ENCODE measurements at regions not wholly inside any gene's neighbourhood (a gene's known extent, or its start where the extent isn't known, plus 50 kb on each side); places are given as distances from the start of the nearest gene placed in this dataset.

- Histone ChIP-seq H2AFZ (ENCODE audit: low read length, unreplicated experiment) (no peak overlapping the region), H3K27me3 (ENCODE audit: insufficient read depth, low read length) (no peaks in the 10 kb centered on the region), H3K27ac (ENCODE audit: low read depth, low read length) (no peak overlapping the region), H3K36me3 (ENCODE audit: insufficient read depth, low read length) (no peaks in the 10 kb centered on the region), H3K79me2 (ENCODE audit: control insufficient read depth, insufficient read depth, low read length, unreplicated experiment) (no peaks in the 10 kb centered on the region), H3K4me3 (ENCODE audit: low read depth, low read length) (no peak overlapping the region), H3K4me1 (ENCODE audit: control insufficient read depth, insufficient read depth, low read length, unreplicated experiment) (no peaks in the 10 kb centered on the region)
Observed at GRCh38 chr5:105565531-105565930, 2002.9 kb upstream of the NUDT12 start.

GRCh38 chr5:105563842-105564241 is 2001.3 kb upstream of the NUDT12 start:
- H3K27me3 ChIP-seq (ENCODE audit: insufficient read depth, low read length) = no peaks in the 10 kb centered on the region
- H3K36me3 ChIP-seq (ENCODE audit: insufficient read depth, low read length) = no peaks in the 10 kb centered on the region
- H3K4me3 ChIP-seq (ENCODE audit: low read depth, low read length) = no peak overlapping the region
- no peaks in the 10 kb centered on the region for H3K79me2 ChIP-seq (ENCODE audit: control insufficient read depth, insufficient read depth, low read length, unreplicated experiment)
- H3K4me1 ChIP-seq (ENCODE audit: control insufficient read depth, insufficient read depth, low read length, unreplicated experiment) = no peaks in the 10 kb centered on the region
- no peak overlapping the region for H2AFZ ChIP-seq (ENCODE audit: low read length, unreplicated experiment)
- no peak overlapping the region for H3K27ac ChIP-seq (ENCODE audit: low read depth, low read length)

GRCh38 chr5:105554568-105555169 is 1992.1 kb upstream of the NUDT12 start:
- Histone ChIP-seq H3K36me3 (ENCODE audit: insufficient read depth, low read length) (no peaks in the 10 kb centered on the region), H3K27me3 (ENCODE audit: insufficient read depth, low read length) (no peaks in the 10 kb centered on the region), H3K79me2 (ENCODE audit: control insufficient read depth, insufficient read depth, low read length, unreplicated experiment) (no peaks in the 10 kb centered on the region), H3K4me1 (ENCODE audit: control insufficient read depth, insufficient read depth, low read length, unreplicated experiment) (no peaks in the 10 kb centered on the region), H3K4me3 (ENCODE audit: low read depth, low read length) (no peak overlapping the region), H3K27ac (ENCODE audit: low read depth, low read length) (no peak overlapping the region), H2AFZ (ENCODE audit: low read length, unreplicated experiment) (no peak overlapping the region)

DNA sequence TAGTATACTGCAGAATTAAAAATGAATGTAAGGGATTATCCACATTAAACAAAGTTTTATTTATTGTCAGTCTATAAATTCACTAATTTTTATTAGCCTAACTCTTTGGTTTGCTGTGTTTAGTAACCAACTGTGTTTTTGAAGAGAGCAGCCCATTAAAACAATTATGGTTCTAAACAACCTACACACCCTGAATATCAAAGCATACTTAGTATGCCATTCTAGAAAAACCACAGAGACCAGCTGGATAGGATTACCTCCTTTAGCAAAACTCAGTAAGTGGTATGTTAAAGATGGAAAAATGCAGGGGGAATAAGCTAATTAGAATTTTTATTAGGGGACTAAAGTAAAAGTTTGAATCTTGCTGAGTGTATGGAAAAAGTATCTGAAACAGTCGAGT is 1981.7 kb upstream of the NUDT12 start:
- Histone ChIP-seq H2AFZ (ENCODE audit: low read length, unreplicated experiment) (no peak overlapping the region), H3K4me1 (ENCODE audit: control insufficient read depth, insufficient read depth, low read length, unreplicated experiment) (no peaks in the 10 kb centered on the region), H3K27ac (ENCODE audit: low read depth, low read length) (no peak overlapping the region), H3K27me3 (ENCODE audit: insufficient read depth, low read length) (no peaks in the 10 kb centered on the region), H3K4me3 (ENCODE audit: low read depth, low read length) (no peak overlapping the region), H3K79me2 (ENCODE audit: control insufficient read depth, insufficient read depth, low read length, unreplicated experiment) (no peaks in the 10 kb centered on the region), H3K36me3 (ENCODE audit: insufficient read depth, low read length) (no peaks in the 10 kb centered on the region)

DNA sequence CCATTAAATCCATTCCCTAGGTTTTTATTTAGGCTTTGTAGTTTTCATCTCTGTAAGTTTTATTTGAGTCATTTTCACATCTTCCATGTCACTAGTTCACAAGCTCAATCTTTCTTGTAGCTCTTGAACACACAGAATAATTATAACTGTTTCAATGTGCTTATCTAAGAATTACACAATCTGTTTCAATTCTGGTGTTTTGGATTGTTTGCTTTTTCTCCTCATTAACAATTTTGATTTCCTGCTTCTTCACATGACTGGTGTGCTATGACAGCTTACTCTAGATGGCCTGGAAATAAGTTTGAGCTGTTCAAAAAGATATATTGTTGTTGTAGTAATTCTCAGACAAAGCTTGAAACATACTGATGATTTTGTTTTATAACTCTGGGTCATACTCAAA is 1974.1 kb upstream of the NUDT12 start:
- H3K79me2 ChIP-seq (ENCODE audit: control insufficient read depth, insufficient read depth, low read length, unreplicated experiment) = no peaks in the 10 kb centered on the region
- no peaks in the 10 kb centered on the region for H3K36me3 ChIP-seq (ENCODE audit: insufficient read depth, low read length)
- H3K4me1 ChIP-seq (ENCODE audit: control insufficient read depth, insufficient read depth, low read length, unreplicated experiment) = no peaks in the 10 kb centered on the region
- H3K4me3 ChIP-seq (ENCODE audit: low read depth, low read length) = no peak overlapping the region
- H2AFZ ChIP-seq (ENCODE audit: low read length, unreplicated experiment) = no peak overlapping the region
- no peaks in the 10 kb centered on the region for H3K27me3 ChIP-seq (ENCODE audit: insufficient read depth, low read length)
- H3K27ac ChIP-seq (ENCODE audit: low read depth, low read length) = no peak overlapping the region

DNA sequence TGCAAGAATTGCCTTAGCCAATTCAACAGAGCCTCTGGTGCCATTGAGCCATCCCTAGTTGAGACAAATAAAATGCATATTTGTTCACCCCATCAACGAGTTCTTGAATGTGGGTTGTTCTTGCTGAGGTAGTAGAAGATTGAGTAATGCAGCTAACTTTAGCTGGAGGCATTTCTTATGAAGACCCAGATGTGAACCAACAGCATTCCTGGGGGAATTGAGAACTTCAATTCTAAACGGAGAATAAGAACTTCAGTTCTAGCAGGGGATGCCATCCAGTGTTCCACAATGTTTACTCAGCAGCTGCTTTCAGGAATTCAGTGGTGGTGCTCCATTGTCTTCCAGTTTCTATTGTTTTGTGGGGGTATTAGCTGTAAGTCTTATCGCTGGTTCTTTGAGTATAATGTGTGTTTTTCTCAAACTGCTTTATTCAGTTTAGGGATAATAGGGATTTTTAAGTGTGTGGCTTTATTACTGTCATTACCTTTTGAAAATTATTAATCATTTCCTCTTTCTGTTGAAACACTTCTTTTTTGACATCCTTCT is 1968.2 kb upstream of the NUDT12 start:
- Histone ChIP-seq H3K79me2 (ENCODE audit: control insufficient read depth, insufficient read depth, low read length, unreplicated experiment) (no peaks in the 10 kb centered on the region), H2AFZ (ENCODE audit: low read length, unreplicated experiment) (no peak overlapping the region), H3K36me3 (ENCODE audit: insufficient read depth, low read length) (no peaks in the 10 kb centered on the region), H3K27me3 (ENCODE audit: insufficient read depth, low read length) (no peaks in the 10 kb centered on the region), H3K27ac (ENCODE audit: low read depth, low read length) (no peak overlapping the region), H3K4me3 (ENCODE audit: low read depth, low read length) (no peak overlapping the region), H3K4me1 (ENCODE audit: control insufficient read depth, insufficient read depth, low read length, unreplicated experiment) (no peaks in the 10 kb centered on the region)

DNA sequence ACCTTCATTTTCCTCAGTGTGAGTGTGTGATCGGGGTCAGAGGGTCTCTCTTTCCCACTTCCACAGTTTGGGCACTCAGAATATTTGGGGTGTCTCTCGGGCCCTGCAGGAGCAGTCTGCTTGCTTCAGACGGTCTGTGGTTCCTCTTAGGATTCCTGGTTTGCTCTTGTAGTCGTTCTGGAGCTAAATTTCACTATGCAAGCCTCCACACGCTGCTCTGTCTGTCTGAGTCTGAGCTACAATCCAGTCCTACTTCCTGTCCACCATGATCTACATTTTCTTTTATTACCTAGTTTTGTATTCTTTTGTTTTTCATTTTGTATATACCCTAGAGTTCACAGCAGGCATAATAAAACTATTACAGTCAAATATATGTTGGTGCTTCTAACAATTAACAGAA is 1967.3 kb upstream of the NUDT12 start:
- Histone ChIP-seq H3K4me1 (ENCODE audit: control insufficient read depth, insufficient read depth, low read length, unreplicated experiment) (no peaks in the 10 kb centered on the region), H3K27me3 (ENCODE audit: insufficient read depth, low read length) (no peaks in the 10 kb centered on the region), H3K79me2 (ENCODE audit: control insufficient read depth, insufficient read depth, low read length, unreplicated experiment) (no peaks in the 10 kb centered on the region), H3K4me3 (ENCODE audit: low read depth, low read length) (no peak overlapping the region), H3K36me3 (ENCODE audit: insufficient read depth, low read length) (no peaks in the 10 kb centered on the region), H2AFZ (ENCODE audit: low read length, unreplicated experiment) (no peak overlapping the region), H3K27ac (ENCODE audit: low read depth, low read length) (no peak overlapping the region)

DNA sequence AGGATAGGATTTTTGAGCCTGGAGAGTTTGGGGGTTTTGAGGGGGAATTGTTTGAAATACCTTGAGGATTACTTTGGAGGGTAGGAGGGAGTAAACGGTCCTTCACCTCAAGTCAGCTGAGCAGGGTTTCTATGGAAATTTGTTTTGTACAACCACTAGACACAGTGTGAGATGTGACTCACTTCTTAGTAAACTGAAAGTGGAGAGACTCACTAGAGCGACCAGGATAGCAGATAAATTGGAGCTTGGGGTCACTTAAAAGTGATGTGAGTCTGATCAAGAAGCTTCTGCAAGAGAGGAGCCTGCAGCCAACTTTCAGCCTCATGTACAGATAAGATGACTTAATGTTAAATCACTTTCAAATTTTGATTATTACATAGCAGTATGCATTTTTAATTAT is 1945.9 kb upstream of the NUDT12 start:
- Histone ChIP-seq H3K4me3 (ENCODE audit: low read depth, low read length) (peak overlapping the region; percentile 51), H3K36me3 (ENCODE audit: insufficient read depth, low read length) (no peaks in the 10 kb centered on the region), H3K79me2 (ENCODE audit: control insufficient read depth, insufficient read depth, low read length, unreplicated experiment) (no peaks in the 10 kb centered on the region), H3K27me3 (ENCODE audit: insufficient read depth, low read length) (no peaks in the 10 kb centered on the region), H2AFZ (ENCODE audit: low read length, unreplicated experiment) (peak overlapping the region; percentile 19), H3K27ac (ENCODE audit: low read depth, low read length) (no peak overlapping the region), H3K4me1 (ENCODE audit: control insufficient read depth, insufficient read depth, low read length, unreplicated experiment) (peaks cover 4% of the 10 kb centered on the region)

GRCh38 chr5:105506692-105507277 is 1944.2 kb upstream of the NUDT12 start:
- H2AFZ ChIP-seq (ENCODE audit: low read length, unreplicated experiment) = peak overlapping the region; percentile 22
- H3K27me3 ChIP-seq (ENCODE audit: insufficient read depth, low read length) = no peaks in the 10 kb centered on the region
- H3K36me3 ChIP-seq (ENCODE audit: insufficient read depth, low read length) = no peaks in the 10 kb centered on the region
- no peak overlapping the region for H3K4me3 ChIP-seq (ENCODE audit: low read depth, low read length)
- H3K79me2 ChIP-seq (ENCODE audit: control insufficient read depth, insufficient read depth, low read length, unreplicated experiment) = no peaks in the 10 kb centered on the region
- peaks cover 4% of the 10 kb centered on the region for H3K4me1 ChIP-seq (ENCODE audit: control insufficient read depth, insufficient read depth, low read length, unreplicated experiment)
- H3K27ac ChIP-seq (ENCODE audit: low read depth, low read length) = no peak overlapping the region

DNA sequence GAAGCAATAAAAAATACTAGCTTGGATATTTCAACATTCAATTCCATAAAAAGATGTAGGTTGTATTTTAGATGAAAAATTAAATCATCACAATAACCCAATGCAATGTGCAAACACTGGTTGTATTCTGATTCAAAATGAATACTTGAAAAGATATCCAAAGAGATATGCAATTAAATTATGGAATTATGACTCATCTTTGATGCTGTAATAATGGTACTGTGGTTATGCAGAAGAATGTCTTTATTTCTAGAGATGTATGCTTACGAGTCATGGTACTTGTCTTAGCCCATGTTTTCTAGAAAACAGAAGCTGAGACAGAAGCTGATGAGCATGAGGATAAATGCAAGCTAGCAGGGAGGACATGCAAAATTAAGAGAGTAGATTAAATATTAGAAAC is 1941.4 kb upstream of the NUDT12 start:
- H3K27me3 ChIP-seq (ENCODE audit: insufficient read depth, low read length) = no peaks in the 10 kb centered on the region
- no peak overlapping the region for H2AFZ ChIP-seq (ENCODE audit: low read length, unreplicated experiment)
- no peak overlapping the region for H3K4me3 ChIP-seq (ENCODE audit: low read depth, low read length)

GRCh38 chr5:105501315-105501714 is 1938.7 kb upstream of the NUDT12 start:
- Histone ChIP-seq H3K4me1 (ENCODE audit: control insufficient read depth, insufficient read depth, low read length, unreplicated experiment) (no peaks in the 10 kb centered on the region), H3K4me3 (ENCODE audit: low read depth, low read length) (no peak overlapping the region), H3K36me3 (ENCODE audit: insufficient read depth, low read length) (no peaks in the 10 kb centered on the region), H3K27me3 (ENCODE audit: insufficient read depth, low read length) (no peaks in the 10 kb centered on the region), H3K27ac (ENCODE audit: low read depth, low read length) (no peak overlapping the region), H3K79me2 (ENCODE audit: control insufficient read depth, insufficient read depth, low read length, unreplicated experiment) (no peaks in the 10 kb centered on the region), H2AFZ (ENCODE audit: low read length, unreplicated experiment) (no peak overlapping the region)

More for the DNA sequence above, 1941.4 kb upstream of the NUDT12 start:
- Histone ChIP-seq H3K79me2 (ENCODE audit: control insufficient read depth, insufficient read depth, low read length, unreplicated experiment) (no peaks in the 10 kb centered on the region), H3K36me3 (ENCODE audit: insufficient read depth, low read length) (no peaks in the 10 kb centered on the region), H3K4me1 (ENCODE audit: control insufficient read depth, insufficient read depth, low read length, unreplicated experiment) (peaks cover 4% of the 10 kb centered on the region), H3K27ac (ENCODE audit: low read depth, low read length) (no peak overlapping the region)

Measured in ACC112 (cell line).